Peyer's patch (tissue), 4 donors: ENCODE measurements at regions not wholly inside any gene's neighbourhood (a gene's known extent, or its start where the extent isn't known, plus 50 kb on each side); places are given as distances from the start of the nearest gene placed in this dataset.

Source experiments
- POLR2A ChIP-seq, 2 donors: fragments of 450-650 bp; IDR thresholded peaks; one replicate each; pipeline ENCODE4 v1.5.1; 2017; ENCODE audit warnings: antibody characterized with exemption in 2 of 2, mild to moderate bottlenecking in 2 of 2, moderate library complexity in 2 of 2
- TF ChIP-seq, protein P1 (sequence below), 6 experiments: fragments of 450-650 bp in 4 of 6; fragments of 200-600 bp in 2 of 6; sonication (generic) in 1 of 6; IDR thresholded peaks; one replicate each; pipeline ENCODE4 v1.5.1; 2017 to 2019; ENCODE audit warnings: antibody characterized with exemption in 6 of 6, mild to moderate bottlenecking in 3 of 6, moderate library complexity in 1 of 6

DNA sequence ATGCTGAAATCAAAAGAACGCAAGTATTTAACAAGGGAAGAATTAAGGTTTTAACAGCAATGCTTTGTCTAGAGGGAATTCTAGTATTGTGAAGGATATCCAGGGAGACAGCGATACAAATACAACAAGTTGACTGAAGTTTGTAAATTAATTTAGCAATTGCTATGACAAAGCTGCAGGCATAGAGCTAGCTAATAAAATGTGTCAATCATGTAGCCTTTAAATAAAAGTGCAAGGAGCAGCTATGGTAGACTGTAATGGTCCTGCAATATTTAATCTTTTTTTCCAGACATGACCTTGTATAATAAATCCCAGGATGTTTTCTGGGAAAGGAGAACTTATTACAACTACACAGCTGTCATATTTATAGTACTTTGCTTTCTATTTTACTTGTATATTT is 779.3 kb downstream of the SLITRK5 start:
- TF ChIP-seq, protein P1, sequence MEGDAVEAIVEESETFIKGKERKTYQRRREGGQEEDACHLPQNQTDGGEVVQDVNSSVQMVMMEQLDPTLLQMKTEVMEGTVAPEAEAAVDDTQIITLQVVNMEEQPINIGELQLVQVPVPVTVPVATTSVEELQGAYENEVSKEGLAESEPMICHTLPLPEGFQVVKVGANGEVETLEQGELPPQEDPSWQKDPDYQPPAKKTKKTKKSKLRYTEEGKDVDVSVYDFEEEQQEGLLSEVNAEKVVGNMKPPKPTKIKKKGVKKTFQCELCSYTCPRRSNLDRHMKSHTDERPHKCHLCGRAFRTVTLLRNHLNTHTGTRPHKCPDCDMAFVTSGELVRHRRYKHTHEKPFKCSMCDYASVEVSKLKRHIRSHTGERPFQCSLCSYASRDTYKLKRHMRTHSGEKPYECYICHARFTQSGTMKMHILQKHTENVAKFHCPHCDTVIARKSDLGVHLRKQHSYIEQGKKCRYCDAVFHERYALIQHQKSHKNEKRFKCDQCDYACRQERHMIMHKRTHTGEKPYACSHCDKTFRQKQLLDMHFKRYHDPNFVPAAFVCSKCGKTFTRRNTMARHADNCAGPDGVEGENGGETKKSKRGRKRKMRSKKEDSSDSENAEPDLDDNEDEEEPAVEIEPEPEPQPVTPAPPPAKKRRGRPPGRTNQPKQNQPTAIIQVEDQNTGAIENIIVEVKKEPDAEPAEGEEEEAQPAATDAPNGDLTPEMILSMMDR (IDR thresholded peaks at IDR 0.05) = no peak
- no peak for TF ChIP-seq POLR2A (IDR thresholded peaks at IDR 0.05)
